ENCODE measurements at regions not wholly inside any gene's neighbourhood (a gene's known extent, or its start where the extent isn't known, plus 50 kb on each side); places are given as distances from the start of the nearest gene placed in this dataset.

DNA sequence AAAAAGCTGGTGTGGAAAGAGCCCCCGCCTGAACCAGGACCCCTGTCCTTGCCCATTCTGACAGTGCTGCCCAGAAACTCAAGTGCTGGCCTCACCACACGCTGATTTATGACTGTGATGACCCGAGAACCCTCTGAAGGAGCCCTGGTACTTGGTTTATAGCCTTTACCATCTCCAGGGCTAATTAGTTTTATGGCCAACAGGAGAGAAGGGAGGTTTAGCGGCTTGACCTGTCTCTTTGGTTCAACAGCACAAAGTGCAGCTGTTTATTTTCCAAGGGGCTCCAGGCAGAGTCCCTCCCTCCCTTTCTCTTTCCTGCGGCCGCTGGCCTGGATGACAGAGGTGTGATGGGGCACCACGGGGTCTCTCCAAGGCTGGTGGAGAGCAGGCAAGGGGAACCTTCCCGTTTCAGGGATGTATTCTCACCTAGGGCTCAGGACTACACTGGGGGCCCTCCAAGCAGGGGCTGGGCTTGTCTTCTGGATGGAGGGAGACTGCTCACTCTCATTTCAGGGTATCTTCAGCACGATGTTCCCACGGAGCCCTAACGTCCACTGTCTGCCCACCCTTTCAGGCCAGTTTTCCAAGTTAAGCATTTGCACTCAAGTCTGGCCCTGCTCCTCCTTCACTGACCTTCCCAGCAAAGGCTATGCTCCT is 174.2 kb upstream of the GLI2 start:
- Histone ChIP-seq H3K27me3 (ENCODE audit: control insufficient read depth, insufficient read depth, low read length) (peaks cover 21% of the 10 kb centered on the region), H3K36me3 (ENCODE audit: control insufficient read depth in 2 of 3, insufficient read depth in 3 of 3, low read length in 3 of 3) (no peaks in the 10 kb centered on the region), H3K9me3 (ENCODE audit: control insufficient read depth in 2 of 3, insufficient read depth in 1 of 3, low read length in 3 of 3) (no peaks in the 10 kb centered on the region), H3K9ac (ENCODE audit: low read length in 3 of 3) (no peak overlapping the region), H3K4me3 (ENCODE audit: low read length in 3 of 3) (no peak overlapping the region), H3K27ac (ENCODE audit: low read depth in 2 of 2, low read length in 2 of 2) (no peak overlapping the region), H3K4me1 (ENCODE audit: control insufficient read depth in 2 of 3, insufficient read depth in 2 of 3, low read depth in 1 of 3, low read length in 3 of 3) (peaks cover 0 to 17% (median 7%) of the 10 kb centered on the region in 3 donors)
- peak in 3 of 5 donors; percentile 78 to 88 (median 86) for DNase-seq
- TF ChIP-seq, protein P1, sequence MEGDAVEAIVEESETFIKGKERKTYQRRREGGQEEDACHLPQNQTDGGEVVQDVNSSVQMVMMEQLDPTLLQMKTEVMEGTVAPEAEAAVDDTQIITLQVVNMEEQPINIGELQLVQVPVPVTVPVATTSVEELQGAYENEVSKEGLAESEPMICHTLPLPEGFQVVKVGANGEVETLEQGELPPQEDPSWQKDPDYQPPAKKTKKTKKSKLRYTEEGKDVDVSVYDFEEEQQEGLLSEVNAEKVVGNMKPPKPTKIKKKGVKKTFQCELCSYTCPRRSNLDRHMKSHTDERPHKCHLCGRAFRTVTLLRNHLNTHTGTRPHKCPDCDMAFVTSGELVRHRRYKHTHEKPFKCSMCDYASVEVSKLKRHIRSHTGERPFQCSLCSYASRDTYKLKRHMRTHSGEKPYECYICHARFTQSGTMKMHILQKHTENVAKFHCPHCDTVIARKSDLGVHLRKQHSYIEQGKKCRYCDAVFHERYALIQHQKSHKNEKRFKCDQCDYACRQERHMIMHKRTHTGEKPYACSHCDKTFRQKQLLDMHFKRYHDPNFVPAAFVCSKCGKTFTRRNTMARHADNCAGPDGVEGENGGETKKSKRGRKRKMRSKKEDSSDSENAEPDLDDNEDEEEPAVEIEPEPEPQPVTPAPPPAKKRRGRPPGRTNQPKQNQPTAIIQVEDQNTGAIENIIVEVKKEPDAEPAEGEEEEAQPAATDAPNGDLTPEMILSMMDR (IDR thresholded peaks at IDR 0.05; ENCODE audit: borderline replicate concordance, extremely low read depth, insufficient read depth): no peak
- no peak for FAIRE-seq
- intact Hi-C loops (cut with DNase I): no loop called here

DNA sequence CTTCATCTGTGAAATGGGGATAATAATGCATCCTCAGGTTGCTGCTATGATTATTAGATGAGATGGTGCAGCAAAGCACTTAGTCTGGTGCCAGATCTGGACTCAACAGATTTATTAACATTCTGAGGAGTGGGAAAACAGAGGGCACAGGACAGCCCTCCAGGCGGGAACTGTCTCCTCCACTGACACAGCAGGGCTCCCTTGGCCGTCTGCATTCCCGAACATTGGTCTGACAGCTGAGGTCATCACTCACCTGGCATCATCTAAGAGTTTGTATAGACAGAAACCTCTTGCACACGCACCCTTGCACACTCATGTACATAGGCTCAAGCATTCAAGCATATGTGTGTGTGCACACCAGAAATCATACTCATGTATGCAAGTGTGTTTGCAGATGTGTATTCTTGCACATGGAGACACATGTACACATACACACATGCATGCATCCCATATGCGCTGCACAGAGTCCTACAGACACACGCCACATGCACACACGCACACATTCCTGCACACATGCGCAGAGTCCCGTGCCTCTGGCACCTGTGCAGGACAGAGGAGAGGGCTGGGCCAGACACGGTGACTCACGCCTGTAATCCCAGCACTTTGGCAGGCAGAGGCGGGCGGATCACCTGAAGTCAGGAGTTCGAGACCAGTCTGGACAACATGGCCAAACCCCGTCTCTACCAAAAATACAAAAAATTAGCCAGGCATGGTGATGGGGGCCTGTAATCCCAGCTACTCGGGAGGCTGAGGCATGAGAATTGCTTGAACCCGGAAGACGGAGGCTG is 173.3 kb upstream of the GLI2 start:
- no peak for DNase-seq
- FAIRE-seq: no peak
- Histone ChIP-seq H3K9me3 (ENCODE audit: control insufficient read depth in 2 of 3, insufficient read depth in 1 of 3, low read length in 3 of 3) (no peaks in the 10 kb centered on the region), H3K4me3 (ENCODE audit: low read length in 3 of 3) (no peak overlapping the region), H3K36me3 (ENCODE audit: control insufficient read depth in 2 of 3, insufficient read depth in 3 of 3, low read length in 3 of 3) (no peaks in the 10 kb centered on the region), H3K27ac (ENCODE audit: low read depth in 2 of 2, low read length in 2 of 2) (no peak overlapping the region), H3K27me3 (ENCODE audit: control insufficient read depth, insufficient read depth, low read length) (peaks cover 17% of the 10 kb centered on the region), H3K9ac (ENCODE audit: low read length in 3 of 3) (no peak overlapping the region), H3K4me1 (ENCODE audit: control insufficient read depth in 2 of 3, insufficient read depth in 2 of 3, low read depth in 1 of 3, low read length in 3 of 3) (peaks cover 0 to 23% (median 12%) of the 10 kb centered on the region in 3 donors)
- intact Hi-C loops (cut with DNase I): no loop called here
- TF ChIP-seq, protein P1 (IDR thresholded peaks at IDR 0.05; ENCODE audit: borderline replicate concordance, extremely low read depth, insufficient read depth): no peak

DNA sequence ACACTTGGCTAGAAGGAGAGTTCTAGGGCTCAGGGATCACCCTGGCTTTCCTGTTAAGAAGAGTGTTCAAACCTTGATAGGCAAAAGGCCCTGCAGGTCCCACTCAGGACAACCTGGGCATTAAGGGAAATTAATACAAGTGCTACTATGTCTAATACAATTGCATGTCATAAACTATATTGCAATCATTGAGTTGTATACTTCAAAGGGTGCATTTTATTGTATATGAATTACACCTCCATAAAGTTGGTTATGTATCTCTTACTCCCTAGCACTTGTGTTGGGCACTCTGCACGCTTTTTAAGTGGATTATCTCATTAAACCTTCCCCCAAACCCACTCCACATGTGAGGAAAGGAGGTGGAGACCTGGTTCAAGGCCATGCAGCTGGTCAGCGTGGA is 172.1 kb upstream of the GLI2 start:
- no peak overlapping the region for H3K4me3 ChIP-seq (ENCODE audit: low read length in 3 of 3)
- peaks cover 11% of the 10 kb centered on the region for H3K27me3 ChIP-seq (ENCODE audit: control insufficient read depth, insufficient read depth, low read length)
- H3K36me3 ChIP-seq (ENCODE audit: control insufficient read depth in 2 of 3, insufficient read depth in 3 of 3, low read length in 3 of 3): no peaks in the 10 kb centered on the region
- no peak overlapping the region for H3K9ac ChIP-seq (ENCODE audit: low read length in 3 of 3)
- FAIRE-seq (no peak), DNase-seq (no peak)
- H3K9me3 ChIP-seq (ENCODE audit: control insufficient read depth in 2 of 3, insufficient read depth in 1 of 3, low read length in 3 of 3): no peaks in the 10 kb centered on the region
- TF ChIP-seq, protein P1 (IDR thresholded peaks at IDR 0.05; ENCODE audit: borderline replicate concordance, extremely low read depth, insufficient read depth): no peak
- no peak overlapping the region for H3K27ac ChIP-seq (ENCODE audit: low read depth in 2 of 2, low read length in 2 of 2)
- intact Hi-C loops (cut with DNase I): no loop called here
- peaks cover 0 to 32% (median 15%) of the 10 kb centered on the region in 3 donors for H3K4me1 ChIP-seq (ENCODE audit: control insufficient read depth in 2 of 3, insufficient read depth in 2 of 3, low read depth in 1 of 3, low read length in 3 of 3)

All from kidney (tissue), 13 donors.